Tibial nerve (tissue), 4 donors: ENCODE measurements at regions not wholly inside any gene's neighbourhood (a gene's known extent, or its start where the extent isn't known, plus 50 kb on each side); places are given as distances from the start of the nearest gene placed in this dataset.

ENCODE experiments used
- DNase-seq, 2 donors: peaks; one replicate each; pipeline ENCODE4 v3.0.0-alpha.2; 2019; ENCODE audit warnings: low spot score in 2 of 2
- H3K27ac ChIP-seq, 4 donors: fragments of 200-600 bp; sonication (generic) in 3 of 4; one replicate each; pipeline ENCODE4 v1.5.1; 2017 to 2019; ENCODE audit warnings: mild to moderate bottlenecking in 1 of 4
- H3K27me3 ChIP-seq, 2 donors: fragments of 200-600 bp; sonication (generic) in 1 of 2; one replicate each; pipeline versions ENCODE4 v1.5.1 to v1.6.0; 2017 to 2019
- H3K36me3 ChIP-seq, 3 donors: fragments of 200-600 bp; sonication (generic); one replicate each; pipeline ENCODE4 v1.5.1; 2018 to 2019
- H3K4me1 ChIP-seq, 4 donors: fragments of 200-600 bp; sonication (generic) in 3 of 4; one replicate each; pipeline ENCODE4 v1.5.1; 2017 to 2019
- H3K4me3 ChIP-seq, 4 donors: fragments of 200-600 bp; sonication (generic) in 3 of 4; one replicate each; pipeline ENCODE4 v1.5.1; 2017 to 2019; ENCODE audit warnings: mild to moderate bottlenecking in 1 of 4, moderate library complexity in 1 of 4
- H3K9me3 ChIP-seq, 4 donors: fragments of 200-600 bp; sonication (generic) in 3 of 4; one replicate each; pipeline ENCODE4 v1.5.1; 2017 to 2019
- CTCF ChIP-seq, 5 experiments: fragments of 200-600 bp in 3 of 5; fragments of 450-650 bp in 2 of 5; sonication (generic) in 3 of 5; IDR thresholded peaks; one replicate each; pipeline ENCODE4 v1.5.1; 2016 to 2019; ENCODE audit warnings: antibody characterized with exemption in 5 of 5, mild to moderate bottlenecking in 3 of 5, moderate library complexity in 2 of 5
- EP300 ChIP-seq, 2 donors: sonication (generic); formaldehyde crosslinking; IDR thresholded peaks; one replicate each; pipeline ENCODE4 v1.6.1; 2017; ENCODE audit warnings: antibody characterized with exemption in 2 of 2, mild to moderate bottlenecking in 1 of 2
- POLR2A ChIP-seq, 2 donors: fragments of 450-650 bp; IDR thresholded peaks; one replicate each; pipeline ENCODE4 v1.6.1; 2017; ENCODE audit warnings: antibody characterized with exemption in 2 of 2, mild to moderate bottlenecking in 2 of 2, moderate library complexity in 2 of 2
- WGBS, 2 donors: methylation state at CpG; one replicate each; pipeline ENCODE4 v1.1.5; 2018; 5-methylcytosine and 5-hydroxymethylcytosine counted together

- 82% methylated on average over 4 of the region's 4 CpGs for WGBS, 2 donors
- TF ChIP-seq CTCF (IDR thresholded peaks at IDR 0.05): no peak
- H3K27ac ChIP-seq: no peak overlapping the region
- no peaks in the 10 kb centered on the region for H3K9me3 ChIP-seq
- no peak for DNase-seq
- no peak overlapping the region for H3K4me3 ChIP-seq
- H3K4me1 ChIP-seq: no peaks in the 10 kb centered on the region
- H3K36me3 ChIP-seq: no peaks in the 10 kb centered on the region
- H3K27me3 ChIP-seq: no peaks in the 10 kb centered on the region
Observed at GRCh38 chr3:181998828-181999227, 287.1 kb downstream of the SOX2 start.

- H3K9me3 ChIP-seq: no peaks in the 10 kb centered on the region
- WGBS, 2 donors: 77 to 87% methylated on average over 6 of the region's 6 CpGs
- no peaks in the 10 kb centered on the region for H3K27me3 ChIP-seq
- TF ChIP-seq EP300 (IDR thresholded peaks at IDR 0.05) (no peak), CTCF (IDR thresholded peaks at IDR 0.05) (no peak), POLR2A (IDR thresholded peaks at IDR 0.05) (no peak)
- H3K4me1 ChIP-seq: no peaks in the 10 kb centered on the region
- H3K36me3 ChIP-seq: no peaks in the 10 kb centered on the region
- H3K27ac ChIP-seq: no peak overlapping the region
- DNase-seq: no peak
- H3K4me3 ChIP-seq: no peak overlapping the region
Observed at GRCh38 chr3:181999314-181999713, 287.6 kb downstream of the SOX2 start.

GRCh38 chr3:182000447-182000846 is 288.7 kb downstream of the SOX2 start:
- Histone ChIP-seq H3K36me3 (no peaks in the 10 kb centered on the region), H3K4me3 (no peak overlapping the region), H3K27me3 (no peaks in the 10 kb centered on the region), H3K9me3 (no peaks in the 10 kb centered on the region), H3K4me1 (no peaks in the 10 kb centered on the region), H3K27ac (no peak overlapping the region)
- no peak for TF ChIP-seq POLR2A (IDR thresholded peaks at IDR 0.05)
- TF ChIP-seq CTCF (IDR thresholded peaks at IDR 0.05): no peak
- no peak for TF ChIP-seq EP300 (IDR thresholded peaks at IDR 0.05)
- no peak for DNase-seq
- 62 to 65% methylated on average over 5 of the region's 5 CpGs for WGBS, 2 donors

GRCh38 chr3:182005219-182005618 is 293.5 kb downstream of the SOX2 start:
- no peaks in the 10 kb centered on the region for H3K27me3 ChIP-seq
- H3K27ac ChIP-seq: no peak overlapping the region
- no peaks in the 10 kb centered on the region for H3K4me1 ChIP-seq
- TF ChIP-seq EP300 (IDR thresholded peaks at IDR 0.05) (no peak), POLR2A (IDR thresholded peaks at IDR 0.05) (no peak), CTCF (IDR thresholded peaks at IDR 0.05) (no peak)
- no peaks in the 10 kb centered on the region for H3K9me3 ChIP-seq
- H3K4me3 ChIP-seq: no peak overlapping the region
- 79 to 87% methylated on average over 3 of the region's 3 CpGs for WGBS, 2 donors
- DNase-seq: no peak
- no peaks in the 10 kb centered on the region for H3K36me3 ChIP-seq

- no peaks in the 10 kb centered on the region for H3K4me1 ChIP-seq
- no peak overlapping the region for H3K27ac ChIP-seq
- WGBS, 2 donors: 25 to 36% methylated on average over 5 of the region's 5 CpGs
- TF ChIP-seq EP300 (IDR thresholded peaks at IDR 0.05) (no peak), CTCF (IDR thresholded peaks at IDR 0.05) (no peak)
- H3K4me3 ChIP-seq: no peak overlapping the region
- DNase-seq: no peak
- no peaks in the 10 kb centered on the region for H3K36me3 ChIP-seq
- H3K9me3 ChIP-seq: no peaks in the 10 kb centered on the region
- no peaks in the 10 kb centered on the region for H3K27me3 ChIP-seq
Observed at GRCh38 chr3:182005701-182006100, 294.0 kb downstream of the SOX2 start.
